ENCODE measurements at regions not wholly inside any gene's neighbourhood (a gene's known extent, or its start where the extent isn't known, plus 50 kb on each side); places are given as distances from the start of the nearest gene placed in this dataset.
A peak's percentile ranks its signal among the peaks of the same experiment; 100 is the strongest.

- TF ChIP-seq CTCF (IDR thresholded peaks at IDR 0.05), result no peak
- no peak for DNase-seq (ENCODE audit: low spot score)
- no peak for ATAC-seq (ENCODE audit: low FRiP score)
These were observed 64.7 kb upstream of the XCR1 start for GRCh38 chr3:46091741-46092701.

GRCh38 chr3:46091046-46091445 lies 63.8 kb upstream of the XCR1 start:
- no peak for ATAC-seq (ENCODE audit: low FRiP score)
- TF ChIP-seq CTCF (IDR thresholded peaks at IDR 0.05), result no peak
- DNase-seq (ENCODE audit: low spot score), result no peak

- ATAC-seq (ENCODE audit: low FRiP score), result no peak
- no peak for TF ChIP-seq CTCF (IDR thresholded peaks at IDR 0.05)
These were observed 62.9 kb upstream of the XCR1 start for GRCh38 chr3:46090161-46090591.

GRCh38 chr3:46089237-46090011 lies 62.1 kb upstream of the XCR1 start:
- DNase-seq (ENCODE audit: low spot score), result peak; percentile 86
- peak; percentile 82 for ATAC-seq (ENCODE audit: low FRiP score)
- TF ChIP-seq CTCF (IDR thresholded peaks at IDR 0.05), result no peak

More at GRCh38 chr3:46090161-46090591, 62.9 kb upstream of the XCR1 start:
- DNase-seq (ENCODE audit: low spot score), result no peak

GRCh38 chr3:46087871-46088270 lies 60.6 kb upstream of the XCR1 start:
- DNase-seq (ENCODE audit: low spot score), result no peak
- no peak for ATAC-seq (ENCODE audit: low FRiP score)
- no peak for TF ChIP-seq CTCF (IDR thresholded peaks at IDR 0.05)

- TF ChIP-seq CTCF (IDR thresholded peaks at IDR 0.05), result no peak
- no peak for ATAC-seq (ENCODE audit: low FRiP score)
- no peak for DNase-seq (ENCODE audit: low spot score)
These were observed 59.7 kb upstream of the XCR1 start for GRCh38 chr3:46086986-46087385.
